Stimulated activated naive CD8-positive, alpha-beta T cell treated with anti-CD3 and anti-CD28 coated beads, Interleukin-15, Interleukin-2, amounts not matched to agents 100 ng/mL and 50 ng/mL, for 24 hours (primary cell): ENCODE measurements at regions not wholly inside any gene's neighbourhood (a gene's known extent, or its start where the extent isn't known, plus 50 kb on each side); places are given as distances from the start of the nearest gene placed in this dataset.

ENCODE experiments used
- H3K27ac Mint-ChIP-seq: one replicate; pipeline ENCODE4 v1.8.0; 2021; ENCODE audit warnings: mild to moderate bottlenecking, mixed read lengths
- H3K27me3 Mint-ChIP-seq: one replicate; pipeline ENCODE4 v1.8.0; 2021; ENCODE audit warnings: mixed read lengths
- H3K36me3 Mint-ChIP-seq: one replicate; pipeline ENCODE4 v1.8.0; 2021; ENCODE audit warnings: low read depth, mixed read lengths
- H3K4me1 Mint-ChIP-seq: one replicate; pipeline ENCODE4 v1.8.0; 2021; ENCODE audit warnings: low read depth, mixed read lengths
- H3K4me3 Mint-ChIP-seq: one replicate; pipeline ENCODE4 v1.8.0; 2021; ENCODE audit warnings: mild to moderate bottlenecking, mixed read lengths
- H3K9me3 Mint-ChIP-seq: one replicate; pipeline ENCODE4 v1.8.0; 2021; ENCODE audit warnings: mixed read lengths

DNA sequence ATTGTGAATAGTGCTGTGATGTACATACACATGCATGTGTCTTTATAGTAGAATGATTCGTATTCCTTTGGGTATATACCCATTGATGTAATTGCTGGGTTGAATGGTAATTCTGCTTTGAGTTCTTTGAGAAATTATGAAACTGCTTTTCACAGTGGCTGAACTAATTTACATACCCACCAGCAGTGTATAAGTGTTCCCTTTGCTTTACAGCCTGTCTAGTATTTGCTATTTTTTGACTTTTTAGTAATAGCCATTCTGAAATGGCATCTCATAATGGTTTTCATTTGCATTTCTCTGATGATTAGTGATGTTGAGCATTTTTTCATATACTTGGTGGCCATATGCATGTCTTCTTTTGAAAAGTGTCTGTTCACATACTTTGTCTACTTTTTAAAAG lies 54.5 kb upstream of the FAM78B start:
- H3K4me3 Mint-ChIP-seq = no peak overlapping the region
- H3K36me3 Mint-ChIP-seq = no peaks in the 10 kb centered on the region
- no peaks in the 10 kb centered on the region for H3K4me1 Mint-ChIP-seq
- H3K27me3 Mint-ChIP-seq = peaks cover 3% of the 10 kb centered on the region
- H3K27ac Mint-ChIP-seq = no peak overlapping the region
- H3K9me3 Mint-ChIP-seq = peaks cover 25% of the 10 kb centered on the region

DNA sequence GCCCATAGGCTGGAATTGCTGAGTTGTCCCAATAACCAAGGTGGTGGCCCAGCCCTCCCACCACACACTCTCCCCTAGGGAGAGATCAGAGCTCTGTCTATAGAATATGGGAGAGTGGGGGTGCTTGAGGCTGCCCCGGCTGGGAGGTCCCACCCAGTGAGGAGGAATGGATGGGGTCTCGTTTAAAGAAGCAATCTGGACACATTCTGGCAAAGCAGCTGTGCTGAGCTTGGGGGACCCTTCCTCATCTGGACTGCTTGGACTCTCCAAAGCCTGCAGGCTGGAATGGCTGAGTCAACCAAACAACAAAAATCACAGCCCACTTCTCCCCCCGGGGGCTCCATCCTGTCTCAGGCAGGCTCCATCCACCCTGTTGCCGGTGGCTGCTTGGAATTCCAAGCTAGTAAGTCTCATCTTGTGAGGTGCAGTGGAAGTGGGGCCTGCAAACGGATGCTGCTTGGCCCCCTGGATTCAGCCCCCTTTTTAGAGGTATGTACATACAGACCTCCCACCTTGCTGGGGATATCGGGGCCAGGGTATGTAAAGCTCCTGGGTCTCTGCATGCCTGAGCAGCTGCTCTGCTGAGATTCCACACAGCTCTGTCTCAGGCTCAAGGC lies 67.1 kb upstream of the FAM78B start:
- Mint-ChIP-seq H3K4me1 (no peaks in the 10 kb centered on the region), H3K4me3 (no peak overlapping the region), H3K27ac (no peak overlapping the region), H3K9me3 (peaks cover 27% of the 10 kb centered on the region), H3K36me3 (no peaks in the 10 kb centered on the region), H3K27me3 (peaks cover 4% of the 10 kb centered on the region)

DNA sequence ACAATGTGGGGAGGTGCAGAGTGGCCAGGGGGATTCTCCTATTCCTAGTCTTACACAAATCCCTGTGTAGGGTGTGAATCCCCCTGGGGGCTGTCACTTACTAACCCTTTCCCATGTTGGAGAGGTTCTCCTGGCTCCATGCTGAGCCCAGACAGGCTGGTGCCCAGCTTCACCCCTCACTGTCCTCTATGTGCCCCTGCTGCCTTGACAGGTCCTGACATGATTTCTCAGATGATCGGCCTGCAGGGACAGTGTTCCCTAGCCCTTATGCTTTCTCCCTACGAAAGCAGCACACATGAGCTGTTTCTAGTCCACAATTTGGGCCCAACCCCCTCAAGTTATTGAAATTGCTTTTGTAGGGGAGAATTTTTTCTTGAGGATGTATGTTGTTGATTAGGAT lies 68.9 kb upstream of the FAM78B start:
- Mint-ChIP-seq H3K36me3 (no peaks in the 10 kb centered on the region), H3K4me1 (no peaks in the 10 kb centered on the region), H3K27ac (no peak overlapping the region), H3K4me3 (no peak overlapping the region), H3K27me3 (peaks cover 4% of the 10 kb centered on the region), H3K9me3 (peaks cover 25% of the 10 kb centered on the region)

DNA sequence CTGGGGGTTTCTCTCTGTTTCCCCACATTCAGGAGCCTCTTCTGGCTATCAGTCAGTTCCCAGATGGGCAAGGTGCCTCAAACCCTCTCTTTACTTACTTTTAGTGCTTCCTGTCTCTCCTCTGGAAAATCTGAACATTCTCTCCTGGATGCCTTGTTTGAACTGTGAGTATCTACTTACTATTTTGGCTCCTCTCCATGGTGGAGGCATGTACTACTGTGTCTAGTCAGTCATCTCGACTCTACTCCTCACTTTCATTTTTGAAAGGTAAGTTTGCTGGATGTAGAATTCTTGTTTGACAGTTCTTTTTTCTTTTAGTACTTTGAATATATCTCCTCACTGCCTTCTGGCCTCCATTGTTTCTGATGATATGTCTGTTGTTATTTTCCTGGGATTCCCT lies 70.9 kb upstream of the FAM78B start:
- no peaks in the 10 kb centered on the region for H3K36me3 Mint-ChIP-seq
- peaks cover 4% of the 10 kb centered on the region for H3K27me3 Mint-ChIP-seq
- no peak overlapping the region for H3K4me3 Mint-ChIP-seq
- no peaks in the 10 kb centered on the region for H3K4me1 Mint-ChIP-seq
- no peak overlapping the region for H3K27ac Mint-ChIP-seq
- peaks cover 10% of the 10 kb centered on the region for H3K9me3 Mint-ChIP-seq

DNA sequence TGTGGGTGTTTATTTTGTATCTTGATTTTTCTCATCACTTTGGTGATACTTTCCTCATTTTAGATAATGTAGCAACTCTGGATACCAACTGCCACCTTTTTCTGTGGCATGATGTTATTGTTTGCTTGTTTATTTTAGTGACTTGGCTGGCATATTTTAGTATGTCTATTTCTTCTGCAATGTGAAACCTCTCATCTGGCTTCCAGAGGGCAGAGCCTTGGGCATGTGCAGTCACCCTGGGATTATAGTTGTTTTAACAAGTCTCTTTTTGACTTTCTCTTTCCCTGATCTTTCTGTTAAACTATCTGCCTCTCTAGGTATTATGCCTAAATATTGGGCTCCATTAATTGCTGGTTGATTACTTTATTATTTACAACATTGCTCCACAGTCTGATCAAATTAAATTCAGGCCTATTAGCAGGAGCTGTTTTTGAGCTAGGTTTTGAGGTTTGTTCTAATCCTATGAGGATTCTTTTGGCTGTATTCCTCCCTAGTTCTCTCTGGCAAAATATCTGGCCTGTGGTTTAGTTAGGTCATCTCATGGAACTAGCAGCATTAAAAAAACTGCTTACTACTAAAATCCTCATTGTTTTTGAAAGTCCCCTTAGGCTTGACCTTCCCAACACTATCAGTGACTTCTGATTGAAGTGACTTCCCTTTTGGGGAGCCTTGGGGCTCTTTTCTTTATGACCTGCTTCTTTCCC lies 86.4 kb upstream of the FAM78B start:
- no peak overlapping the region for H3K4me3 Mint-ChIP-seq
- H3K36me3 Mint-ChIP-seq = no peaks in the 10 kb centered on the region
- no peaks in the 10 kb centered on the region for H3K27me3 Mint-ChIP-seq
- no peaks in the 10 kb centered on the region for H3K4me1 Mint-ChIP-seq
- H3K27ac Mint-ChIP-seq = no peak overlapping the region
- peaks cover 7% of the 10 kb centered on the region for H3K9me3 Mint-ChIP-seq

DNA sequence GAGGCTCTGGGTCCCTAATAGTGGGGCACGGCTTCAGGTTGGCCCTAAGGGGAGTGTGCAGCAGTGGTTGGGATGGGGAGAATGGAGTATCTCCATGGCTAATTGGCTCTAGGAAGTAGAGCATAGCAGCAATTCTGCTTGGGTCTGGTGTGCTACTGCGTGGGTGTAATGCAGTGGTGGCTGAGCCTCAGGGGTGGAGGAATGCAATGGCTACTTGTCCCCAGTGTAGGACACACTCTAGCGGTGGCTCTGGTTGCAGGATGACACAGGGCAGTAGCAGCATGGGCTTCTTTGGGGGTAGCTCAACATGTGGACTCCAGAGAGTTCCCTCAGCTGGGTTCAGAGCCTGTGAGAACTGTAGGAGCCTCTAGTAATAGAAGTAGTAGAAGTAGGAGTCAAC lies 91.2 kb upstream of the FAM78B start:
- H3K4me1 Mint-ChIP-seq = no peaks in the 10 kb centered on the region
- H3K27ac Mint-ChIP-seq = no peak overlapping the region
- H3K36me3 Mint-ChIP-seq = no peaks in the 10 kb centered on the region
- peaks cover 4% of the 10 kb centered on the region for H3K9me3 Mint-ChIP-seq
- H3K27me3 Mint-ChIP-seq = no peaks in the 10 kb centered on the region
- no peak overlapping the region for H3K4me3 Mint-ChIP-seq

DNA sequence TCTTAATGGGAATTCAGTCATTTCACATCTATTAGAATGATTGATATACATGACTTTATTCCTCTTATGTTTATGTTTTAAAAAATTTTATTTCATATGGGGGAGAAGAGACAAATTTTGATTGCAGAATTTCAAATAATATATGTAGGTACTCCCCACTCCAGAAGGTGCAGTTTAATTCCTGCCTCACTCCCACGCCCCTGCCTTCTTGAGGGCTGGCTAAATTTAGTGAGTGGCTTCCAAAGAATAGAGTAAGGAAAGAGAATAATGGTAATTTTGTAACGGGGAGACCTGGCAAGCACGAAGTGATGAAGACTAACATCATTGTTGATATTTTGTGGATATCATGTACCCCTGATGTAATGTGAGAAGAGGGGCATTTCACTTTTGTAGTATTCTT lies 94.7 kb upstream of the FAM78B start:
- no peaks in the 10 kb centered on the region for H3K36me3 Mint-ChIP-seq
- no peak overlapping the region for H3K4me3 Mint-ChIP-seq
- no peaks in the 10 kb centered on the region for H3K4me1 Mint-ChIP-seq
- H3K27me3 Mint-ChIP-seq = no peaks in the 10 kb centered on the region
- H3K27ac Mint-ChIP-seq = no peak overlapping the region
- H3K9me3 Mint-ChIP-seq = no peaks in the 10 kb centered on the region

DNA sequence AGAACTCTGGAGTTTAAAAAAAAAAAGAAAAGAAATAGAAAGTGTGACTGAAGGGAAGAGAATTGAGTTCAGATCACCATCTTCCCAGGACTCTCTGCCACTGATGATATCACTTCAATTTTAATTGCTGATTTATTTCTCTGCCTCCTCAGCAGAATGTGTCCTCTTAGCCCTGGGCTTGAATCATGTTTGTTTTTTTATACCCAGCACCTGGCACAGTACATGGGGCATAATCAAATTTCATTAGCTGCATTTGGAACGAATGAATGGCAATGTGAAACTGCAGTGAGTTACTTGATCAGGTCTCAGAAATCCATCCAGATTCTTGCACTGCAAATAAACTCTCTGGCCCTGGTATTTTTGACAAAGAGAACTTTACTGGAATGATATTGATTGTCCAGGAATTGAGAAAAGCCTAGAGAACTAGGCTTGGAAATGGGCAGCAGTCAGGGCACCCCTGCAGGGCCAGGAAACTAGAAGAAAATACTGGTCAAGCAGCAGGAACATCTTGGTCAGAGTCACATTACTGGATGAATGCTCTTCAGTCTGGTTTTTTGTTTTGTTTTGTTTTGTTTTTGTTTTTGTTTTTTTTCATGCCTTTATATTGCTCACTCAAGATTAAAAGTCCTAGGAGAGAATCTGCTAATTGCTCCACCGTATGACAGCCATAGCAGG lies 103.8 kb upstream of the FAM78B start:
- Mint-ChIP-seq H3K36me3 (no peaks in the 10 kb centered on the region), H3K4me3 (no peak overlapping the region), H3K4me1 (no peaks in the 10 kb centered on the region), H3K27me3 (no peaks in the 10 kb centered on the region), H3K9me3 (peaks cover 6% of the 10 kb centered on the region), H3K27ac (no peak overlapping the region)

DNA sequence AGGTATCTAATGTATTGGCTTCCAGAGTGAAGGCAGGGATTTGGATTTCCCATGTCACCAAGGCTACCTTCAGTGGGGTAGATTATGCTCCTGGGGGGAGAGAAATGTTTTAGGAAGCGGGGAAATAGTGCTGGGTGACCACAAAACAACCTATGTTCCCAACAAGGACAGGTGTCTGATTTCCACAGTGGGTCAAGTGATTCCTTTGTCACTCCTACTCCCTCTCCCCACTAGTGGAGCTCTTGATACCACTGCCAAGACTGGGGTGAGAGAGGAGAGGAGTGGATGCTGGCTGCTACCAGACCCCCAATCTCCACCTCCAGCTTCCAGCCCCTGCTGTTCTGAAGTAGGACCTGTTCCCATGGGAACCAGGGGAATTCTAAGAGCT lies 104.3 kb upstream of the FAM78B start:
- Mint-ChIP-seq H3K36me3 (no peaks in the 10 kb centered on the region), H3K9me3 (peaks cover 6% of the 10 kb centered on the region), H3K27ac (no peak overlapping the region), H3K4me3 (no peak overlapping the region), H3K27me3 (no peaks in the 10 kb centered on the region), H3K4me1 (no peaks in the 10 kb centered on the region)

DNA sequence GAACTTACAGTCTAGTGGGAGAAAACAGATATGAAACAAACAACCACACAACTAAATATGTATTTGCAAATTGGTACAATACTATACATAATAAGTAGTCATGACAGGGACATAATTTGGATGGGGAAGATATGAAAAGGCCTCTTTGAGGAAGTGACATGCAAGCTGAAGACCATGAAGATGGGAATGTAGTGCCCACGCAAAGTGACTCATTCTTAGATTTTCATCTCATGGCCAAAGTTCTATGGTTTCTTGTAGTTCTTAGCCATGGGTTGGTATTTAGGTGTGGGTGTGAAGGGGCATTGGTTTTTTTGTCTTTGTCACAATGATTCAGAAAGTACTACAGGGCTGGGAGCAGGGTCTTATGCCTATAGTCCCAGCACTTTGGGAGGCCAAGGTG lies 105.4 kb upstream of the FAM78B start:
- Mint-ChIP-seq H3K9me3 (peaks cover 10% of the 10 kb centered on the region), H3K4me1 (no peaks in the 10 kb centered on the region), H3K27ac (no peak overlapping the region), H3K36me3 (no peaks in the 10 kb centered on the region), H3K27me3 (no peaks in the 10 kb centered on the region), H3K4me3 (no peak overlapping the region)

DNA sequence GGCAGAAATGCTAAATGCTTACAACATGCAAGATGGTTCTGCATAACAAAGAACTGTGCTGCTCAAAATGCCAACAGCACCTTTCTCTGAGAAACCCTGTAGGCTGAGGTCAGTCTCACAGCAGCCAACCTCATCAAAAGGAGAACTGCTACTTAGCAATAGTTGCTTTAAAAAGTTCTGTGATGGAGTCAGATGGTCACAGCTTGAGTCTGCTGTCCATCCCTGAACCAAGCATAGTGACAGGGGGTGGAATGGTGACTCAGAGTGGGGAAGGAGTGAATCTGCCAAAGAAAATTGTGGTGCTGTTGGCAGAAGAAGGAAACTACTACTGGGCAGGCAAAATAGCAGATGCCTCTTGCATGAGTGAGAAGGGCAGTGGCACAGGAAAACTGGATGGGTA lies 106.0 kb upstream of the FAM78B start:
- H3K9me3 Mint-ChIP-seq = peaks cover 10% of the 10 kb centered on the region
- no peak overlapping the region for H3K4me3 Mint-ChIP-seq
- no peak overlapping the region for H3K27ac Mint-ChIP-seq

DNA sequence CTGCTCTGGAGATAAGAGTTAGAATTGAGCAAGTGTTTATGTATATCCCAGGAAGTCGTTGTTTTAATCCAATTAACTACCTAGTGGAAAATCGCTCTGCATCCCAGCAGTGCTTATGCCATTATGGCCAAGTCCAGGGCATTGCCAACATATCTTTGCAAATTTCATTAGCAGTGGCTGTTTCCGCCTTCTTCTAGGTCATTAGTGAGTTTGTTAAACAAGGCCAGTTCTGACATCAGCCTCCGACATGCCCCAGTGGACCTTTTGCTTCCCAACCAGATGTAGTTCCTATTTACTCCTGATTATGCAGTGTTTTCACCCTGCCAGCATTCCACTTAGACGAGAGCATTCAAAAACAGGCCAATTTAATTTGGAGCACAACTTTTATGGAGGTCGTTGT lies 106.8 kb upstream of the FAM78B start:
- Mint-ChIP-seq H3K9me3 (peaks cover 10% of the 10 kb centered on the region), H3K4me1 (no peaks in the 10 kb centered on the region), H3K27me3 (no peaks in the 10 kb centered on the region), H3K27ac (no peak overlapping the region), H3K4me3 (no peak overlapping the region), H3K36me3 (no peaks in the 10 kb centered on the region)

More for the DNA sequence above, 106.0 kb upstream of the FAM78B start:
- Mint-ChIP-seq H3K27me3 (no peaks in the 10 kb centered on the region), H3K36me3 (no peaks in the 10 kb centered on the region), H3K4me1 (no peaks in the 10 kb centered on the region)

DNA sequence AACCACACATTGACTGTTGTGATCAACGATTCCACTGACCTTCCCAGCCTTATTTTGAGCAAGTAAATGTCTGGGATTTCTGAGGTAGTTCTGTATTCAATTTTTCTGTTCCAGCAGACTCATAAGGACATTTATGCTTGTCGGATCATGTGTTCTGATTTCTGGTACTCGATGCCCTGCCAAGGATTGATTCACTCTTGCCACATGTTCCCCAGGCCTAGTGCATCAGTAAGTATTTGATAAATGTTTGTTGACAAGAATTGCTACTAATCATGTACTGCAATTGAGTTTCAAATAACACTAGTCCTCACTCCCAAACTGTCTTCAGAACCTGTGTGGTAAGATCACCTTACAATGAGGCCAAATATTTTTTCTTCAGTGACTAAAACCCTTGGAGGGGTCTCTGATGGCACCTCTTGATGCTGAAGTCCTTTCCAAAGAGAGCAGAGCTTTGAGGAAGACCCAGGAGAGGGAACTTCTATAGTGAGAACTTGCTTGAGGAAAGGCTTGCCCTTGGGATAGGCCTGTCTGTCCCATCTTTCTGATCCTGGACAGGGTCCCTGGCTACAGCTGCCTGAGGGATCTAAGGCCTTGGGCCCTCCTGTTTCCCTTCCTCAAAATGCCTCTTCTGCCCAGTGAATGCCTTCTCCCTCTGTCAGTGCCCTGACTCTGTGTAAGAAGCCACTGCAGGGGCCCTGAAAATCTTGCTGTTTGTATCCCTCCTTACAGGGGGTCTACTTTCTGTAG lies 115.8 kb upstream of the FAM78B start:
- Mint-ChIP-seq H3K4me3 (no peak overlapping the region), H3K9me3 (no peaks in the 10 kb centered on the region), H3K4me1 (no peaks in the 10 kb centered on the region), H3K27ac (no peak overlapping the region), H3K36me3 (no peaks in the 10 kb centered on the region), H3K27me3 (peaks cover 3% of the 10 kb centered on the region)

DNA sequence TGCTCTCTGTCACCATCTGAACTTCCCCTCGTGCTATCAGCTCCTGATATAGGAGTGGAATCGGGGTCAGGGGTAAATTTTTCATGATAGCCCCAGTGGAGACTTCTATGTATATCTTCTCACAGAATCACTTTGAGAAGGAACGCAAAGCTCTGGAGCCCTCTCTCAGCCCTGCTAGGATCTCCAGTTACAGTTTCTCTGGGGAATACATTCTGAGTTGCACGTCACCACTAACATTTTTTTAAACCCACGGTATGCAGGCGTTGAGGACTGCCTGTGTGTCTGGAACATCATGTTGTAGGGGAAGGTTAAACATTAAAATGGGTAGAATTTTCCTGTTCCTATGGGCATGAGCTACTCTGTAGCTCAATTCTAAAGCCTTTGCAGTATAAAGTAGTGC lies 116.4 kb upstream of the FAM78B start:
- no peak overlapping the region for H3K4me3 Mint-ChIP-seq
- H3K27me3 Mint-ChIP-seq = peaks cover 3% of the 10 kb centered on the region
- H3K36me3 Mint-ChIP-seq = no peaks in the 10 kb centered on the region

DNA sequence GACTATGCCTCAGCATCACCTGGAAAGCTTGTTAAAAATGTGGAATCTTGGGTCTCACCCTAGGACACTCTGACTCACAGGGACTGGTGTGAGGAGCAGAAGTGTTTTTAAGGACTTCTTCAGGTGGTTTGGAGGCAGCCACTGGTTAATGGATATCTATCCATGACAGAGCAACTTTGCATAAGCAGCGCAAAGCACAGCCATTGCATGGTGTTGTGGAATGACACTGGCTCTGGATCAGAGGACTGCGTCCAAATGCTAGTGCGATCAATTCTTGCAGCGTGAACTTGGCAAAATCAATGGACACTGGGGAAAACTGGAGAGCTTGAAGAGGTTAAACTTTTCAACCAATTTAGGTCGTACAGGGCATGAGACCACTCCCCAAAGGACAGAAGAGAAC lies 116.8 kb upstream of the FAM78B start:
- no peak overlapping the region for H3K27ac Mint-ChIP-seq
- no peaks in the 10 kb centered on the region for H3K9me3 Mint-ChIP-seq
- H3K4me3 Mint-ChIP-seq = no peak overlapping the region
- H3K27me3 Mint-ChIP-seq = peaks cover 3% of the 10 kb centered on the region
- no peaks in the 10 kb centered on the region for H3K4me1 Mint-ChIP-seq
- H3K36me3 Mint-ChIP-seq = no peaks in the 10 kb centered on the region

More for the DNA sequence above, 116.4 kb upstream of the FAM78B start:
- H3K27ac Mint-ChIP-seq = no peak overlapping the region
- no peaks in the 10 kb centered on the region for H3K4me1 Mint-ChIP-seq
- no peaks in the 10 kb centered on the region for H3K9me3 Mint-ChIP-seq
